ENCODE measurements at regions not wholly inside any gene's neighbourhood (a gene's known extent, or its start where the extent isn't known, plus 50 kb on each side); places are given as distances from the start of the nearest gene placed in this dataset.

DNA sequence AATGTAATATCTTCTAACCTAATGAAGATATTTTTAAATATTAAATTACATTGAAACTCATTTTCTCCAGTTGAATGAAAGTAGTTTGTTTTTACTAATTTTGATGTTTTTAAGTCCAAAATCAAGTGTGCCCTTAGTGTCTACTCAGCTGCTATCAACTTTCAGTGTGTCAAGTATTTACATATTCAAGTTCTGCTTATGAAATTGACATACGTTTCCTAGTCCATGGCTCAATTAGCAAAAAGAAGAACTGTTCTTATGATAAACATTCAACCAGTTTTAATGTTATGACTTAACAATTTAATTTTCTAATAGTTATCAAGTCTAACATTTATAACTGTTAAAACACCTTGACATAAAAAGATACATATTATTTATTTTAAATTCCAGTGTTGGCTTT is 137.1 kb downstream of the DUSP6 start:
- Mint-ChIP-seq H3K4me1 (ENCODE audit: low read depth) (peaks cover 36% of the 10 kb centered on the region), H3K9me3 (peaks cover 15% of the 10 kb centered on the region), H3K4me3 (no peak overlapping the region), H3K27ac (no peak overlapping the region), H3K36me3 (ENCODE audit: low read depth) (peaks cover 11% of the 10 kb centered on the region), H3K27me3 (ENCODE audit: insufficient read depth) (peaks cover 5% of the 10 kb centered on the region)
- intact Hi-C loops (cut with micrococcal nuclease): no loop called here
- DNase-seq (ENCODE audit: low spot score): no peak

DNA sequence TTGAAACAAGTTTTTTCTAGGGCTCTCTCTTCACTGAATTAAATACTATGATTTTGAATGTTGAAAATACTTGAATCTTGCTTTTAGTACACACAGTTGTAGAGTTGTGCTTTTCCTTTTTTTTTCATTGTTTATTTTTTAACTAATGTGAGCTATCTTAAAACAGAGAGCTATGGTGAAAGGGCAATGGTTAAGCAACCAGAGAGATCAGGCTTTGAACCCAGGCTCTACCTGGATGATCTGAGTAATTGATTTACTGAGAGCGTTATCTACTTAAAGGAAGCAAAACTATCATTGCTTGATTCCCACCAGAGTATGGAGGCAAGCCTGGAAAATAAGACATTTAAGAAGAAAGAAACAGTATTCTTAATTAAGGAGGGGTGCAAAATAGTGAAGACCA is 138.6 kb downstream of the DUSP6 start:
- Mint-ChIP-seq H3K27me3 (ENCODE audit: insufficient read depth) (peaks cover 3% of the 10 kb centered on the region), H3K4me1 (ENCODE audit: low read depth) (peaks cover 42% of the 10 kb centered on the region), H3K4me3 (no peak overlapping the region), H3K9me3 (peaks cover 8% of the 10 kb centered on the region), H3K36me3 (ENCODE audit: low read depth) (peaks cover 9% of the 10 kb centered on the region), H3K27ac (no peak overlapping the region)
- DNase-seq (ENCODE audit: low spot score): no peak
- intact Hi-C loops (cut with micrococcal nuclease): no loop called here

DNA sequence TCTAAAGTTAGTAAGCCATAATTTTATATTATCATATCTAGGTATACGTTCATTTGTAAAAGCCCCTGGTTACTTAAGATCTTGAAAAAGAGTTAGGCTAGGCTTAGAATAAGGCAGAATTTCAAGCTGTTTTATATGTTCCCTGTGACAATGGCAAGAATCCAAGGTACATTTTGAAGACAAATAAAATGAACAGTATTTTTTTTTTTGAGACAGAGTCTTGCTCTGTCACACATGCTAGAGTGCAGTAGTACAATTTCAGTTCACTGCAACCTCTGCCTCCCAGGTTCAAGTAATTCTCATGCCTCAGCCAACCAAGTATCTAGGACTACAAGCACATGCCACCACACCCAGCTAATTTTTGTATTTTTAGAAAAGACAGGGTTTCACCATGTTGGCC is 139.2 kb downstream of the DUSP6 start:
- intact Hi-C loops (cut with micrococcal nuclease): no loop called here
- Mint-ChIP-seq H3K4me3 (no peak overlapping the region), H3K9me3 (peaks cover 4% of the 10 kb centered on the region), H3K27me3 (ENCODE audit: insufficient read depth) (peaks cover 3% of the 10 kb centered on the region), H3K36me3 (ENCODE audit: low read depth) (peaks cover 9% of the 10 kb centered on the region), H3K27ac (no peak overlapping the region), H3K4me1 (ENCODE audit: low read depth) (peaks cover 42% of the 10 kb centered on the region)
- no peak for DNase-seq (ENCODE audit: low spot score)

DNA sequence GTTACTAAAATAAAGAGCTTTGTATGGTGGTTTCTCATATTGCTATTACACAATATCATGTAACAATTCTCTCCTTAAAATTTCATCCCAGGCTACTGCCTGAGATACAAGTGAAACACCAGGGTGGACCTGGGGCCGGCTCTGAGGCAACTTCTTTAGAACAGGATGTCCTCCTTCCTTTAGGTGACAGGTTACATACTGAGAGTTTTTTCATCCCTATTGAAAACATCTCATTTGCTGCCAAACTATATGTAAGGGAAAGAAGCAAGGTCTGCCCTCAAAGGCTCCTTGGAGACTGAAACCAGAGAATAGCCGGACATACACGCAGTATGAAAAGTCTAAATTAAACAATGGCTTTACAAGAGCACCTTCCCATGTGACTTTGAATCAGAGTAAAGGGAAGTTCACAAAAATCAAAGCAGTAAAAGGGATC is 139.9 kb downstream of the DUSP6 start:
- DNase-seq (ENCODE audit: low spot score): no peak
- Mint-ChIP-seq H3K27me3 (ENCODE audit: insufficient read depth) (peaks cover 3% of the 10 kb centered on the region), H3K9me3 (no peaks in the 10 kb centered on the region), H3K27ac (no peak overlapping the region), H3K4me1 (ENCODE audit: low read depth) (peaks cover 42% of the 10 kb centered on the region), H3K36me3 (ENCODE audit: low read depth) (peaks cover 9% of the 10 kb centered on the region), H3K4me3 (no peak overlapping the region)
- intact Hi-C loops (cut with micrococcal nuclease): no loop called here

DNA sequence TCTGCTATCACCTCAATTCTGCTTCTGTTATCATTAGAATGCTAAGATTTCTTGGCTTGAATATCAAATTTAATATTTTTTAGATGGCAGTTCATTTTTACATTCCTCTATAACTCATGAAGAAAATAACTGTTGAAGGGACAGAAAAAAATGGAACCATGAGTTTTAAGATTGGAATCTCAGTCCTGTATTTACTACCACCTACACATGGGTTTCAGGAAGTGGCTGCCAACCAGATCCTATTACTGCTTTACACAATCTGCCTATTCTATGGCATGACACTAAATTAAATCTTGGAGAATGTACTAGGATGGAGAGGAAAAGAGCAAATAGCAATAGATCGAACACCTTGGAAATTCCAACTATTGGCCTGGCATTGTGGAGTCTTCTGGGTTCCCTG is 140.8 kb downstream of the DUSP6 start:
- no peak for DNase-seq (ENCODE audit: low spot score)
- Mint-ChIP-seq H3K9me3 (no peaks in the 10 kb centered on the region), H3K27me3 (ENCODE audit: insufficient read depth) (peaks cover 3% of the 10 kb centered on the region), H3K4me1 (ENCODE audit: low read depth) (peaks cover 47% of the 10 kb centered on the region), H3K4me3 (no peak overlapping the region), H3K36me3 (ENCODE audit: low read depth) (peaks cover 7% of the 10 kb centered on the region), H3K27ac (no peak overlapping the region)
- intact Hi-C loops (cut with micrococcal nuclease): no loop called here

DNA sequence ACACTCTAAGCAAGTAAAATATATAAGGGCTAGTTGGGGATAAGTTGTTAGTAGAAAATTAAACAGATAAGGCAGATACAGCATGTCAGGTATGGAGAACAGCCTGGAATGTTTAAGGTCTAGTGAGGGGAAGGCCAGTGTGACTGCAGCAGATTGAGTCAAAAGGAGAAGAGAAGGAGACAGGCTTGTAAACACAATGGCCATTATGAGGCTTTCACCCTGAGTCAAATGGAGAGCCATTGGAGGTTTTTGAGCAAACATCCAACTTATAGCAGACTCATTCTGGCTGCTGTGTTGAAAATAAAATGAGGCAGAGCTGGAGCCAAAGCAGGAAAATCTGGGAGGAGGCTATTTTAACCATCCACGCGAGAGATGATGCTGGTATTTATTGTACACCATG is 142.0 kb downstream of the DUSP6 start:
- Mint-ChIP-seq H3K9me3 (no peaks in the 10 kb centered on the region), H3K27ac (no peak overlapping the region), H3K27me3 (ENCODE audit: insufficient read depth) (peaks cover 3% of the 10 kb centered on the region), H3K36me3 (ENCODE audit: low read depth) (peaks cover 10% of the 10 kb centered on the region), H3K4me1 (ENCODE audit: low read depth) (peaks cover 50% of the 10 kb centered on the region), H3K4me3 (no peak overlapping the region)
- intact Hi-C loops (cut with micrococcal nuclease): loop anchor here (1.0 kb wide), 1 partner anchor 15 kb away; no protein-coding TSS in a partner anchor
- DNase-seq (ENCODE audit: low spot score): no peak

DNA sequence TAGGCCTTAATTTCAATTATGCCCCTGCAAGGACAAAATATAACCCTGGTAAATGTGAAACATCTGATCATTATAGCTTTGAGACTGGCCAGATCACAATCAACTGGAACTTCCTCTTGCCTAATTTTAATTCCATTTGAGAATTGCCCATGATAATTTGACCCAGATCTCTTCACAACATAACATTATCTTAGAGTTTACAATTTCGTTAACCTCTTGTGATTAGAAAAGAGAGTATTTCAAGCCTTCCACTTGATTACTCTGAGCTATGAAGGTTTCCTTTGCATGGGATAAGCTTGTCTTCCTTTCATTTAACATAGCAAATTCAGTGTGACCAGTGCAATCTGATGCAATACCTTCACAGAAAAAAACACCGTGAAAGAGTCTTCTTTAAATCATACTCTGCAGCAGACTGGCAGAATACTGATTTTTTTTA is 143.6 kb downstream of the DUSP6 start:
- Mint-ChIP-seq H3K4me1 (ENCODE audit: low read depth) (peaks cover 45% of the 10 kb centered on the region), H3K36me3 (ENCODE audit: low read depth) (peaks cover 3% of the 10 kb centered on the region), H3K27me3 (ENCODE audit: insufficient read depth) (peaks cover 1% of the 10 kb centered on the region)

DNA sequence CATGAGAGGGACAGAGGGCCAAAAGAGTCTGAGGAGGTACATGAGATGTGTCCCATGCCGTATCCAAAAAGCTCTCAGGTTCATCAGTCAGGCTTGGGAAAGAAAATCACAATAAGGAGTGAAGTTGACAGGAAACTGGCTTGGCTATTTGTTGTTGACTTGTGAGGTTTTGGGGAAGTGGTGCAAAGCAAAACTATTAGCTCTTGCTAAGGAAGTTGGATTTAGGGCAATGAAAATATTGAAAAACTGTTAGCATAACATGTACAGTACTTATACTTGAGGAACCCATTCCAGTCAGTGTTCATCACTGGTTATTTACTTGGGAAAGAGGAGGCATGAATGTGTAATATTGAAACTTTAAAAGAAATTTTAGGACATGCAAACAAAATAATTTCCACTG is 145.9 kb downstream of the DUSP6 start:
- Mint-ChIP-seq H3K27me3 (ENCODE audit: insufficient read depth) (no peaks in the 10 kb centered on the region), H3K36me3 (ENCODE audit: low read depth) (peaks cover 3% of the 10 kb centered on the region), H3K4me3 (no peak overlapping the region), H3K4me1 (ENCODE audit: low read depth) (peaks cover 42% of the 10 kb centered on the region), H3K27ac (no peak overlapping the region), H3K9me3 (peaks cover 4% of the 10 kb centered on the region)
- intact Hi-C loops (cut with micrococcal nuclease): no loop called here
- DNase-seq (ENCODE audit: low spot score): no peak

More for the DNA sequence above, 143.6 kb downstream of the DUSP6 start:
- Mint-ChIP-seq H3K4me3 (no peak overlapping the region), H3K9me3 (no peaks in the 10 kb centered on the region), H3K27ac (no peak overlapping the region)
- intact Hi-C loops (cut with micrococcal nuclease): no loop called here
- no peak for DNase-seq (ENCODE audit: low spot score)

DNA sequence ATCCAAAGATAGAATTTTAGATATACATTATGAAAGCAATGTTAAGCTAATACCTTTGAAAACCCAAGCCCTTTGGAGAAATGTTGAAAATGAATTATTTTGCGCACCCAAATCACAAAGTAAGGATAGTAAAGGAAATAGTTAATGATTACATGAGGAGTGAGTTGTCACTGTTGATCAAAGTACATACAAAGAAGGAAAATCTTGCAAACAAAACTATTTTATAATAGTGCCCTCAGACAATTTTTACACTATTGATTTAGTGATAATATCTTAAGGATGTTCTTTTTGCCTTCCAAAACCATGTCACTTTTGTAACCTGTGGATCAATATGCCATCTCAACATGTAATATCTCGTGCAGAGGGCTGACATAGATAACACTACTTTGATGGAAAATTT is 146.8 kb downstream of the DUSP6 start:
- H3K4me1 Mint-ChIP-seq (ENCODE audit: low read depth): peaks cover 35% of the 10 kb centered on the region
- H3K4me3 Mint-ChIP-seq: no peak overlapping the region
- DNase-seq (ENCODE audit: low spot score): no peak
- peaks cover 6% of the 10 kb centered on the region for H3K36me3 Mint-ChIP-seq (ENCODE audit: low read depth)
- no peaks in the 10 kb centered on the region for H3K27me3 Mint-ChIP-seq (ENCODE audit: insufficient read depth)
- no peak overlapping the region for H3K27ac Mint-ChIP-seq
- peaks cover 4% of the 10 kb centered on the region for H3K9me3 Mint-ChIP-seq
- intact Hi-C loops (cut with micrococcal nuclease): no loop called here

DNA sequence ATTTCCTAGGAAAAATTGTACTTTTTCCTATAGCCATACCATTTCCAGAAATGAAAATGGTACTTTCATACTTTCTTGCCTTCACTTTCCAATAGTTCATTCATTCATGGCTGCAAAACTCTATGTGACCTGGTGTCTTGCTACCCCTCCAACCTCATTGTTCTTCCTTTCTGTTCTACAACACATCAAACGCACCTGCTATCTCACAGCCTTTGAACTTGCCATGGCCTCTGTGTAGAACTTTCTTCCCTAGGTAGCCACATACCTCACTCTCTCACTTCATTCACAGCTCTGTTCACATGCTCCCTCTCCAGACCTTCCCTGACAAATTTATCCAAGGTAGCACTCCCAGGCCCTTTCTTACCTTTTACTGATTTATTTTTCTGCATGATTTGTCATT is 149.2 kb downstream of the DUSP6 start:
- no peak for DNase-seq (ENCODE audit: low spot score)
- Mint-ChIP-seq H3K4me1 (ENCODE audit: low read depth) (peaks cover 32% of the 10 kb centered on the region), H3K27ac (no peak overlapping the region), H3K36me3 (ENCODE audit: low read depth) (peaks cover 8% of the 10 kb centered on the region), H3K27me3 (ENCODE audit: insufficient read depth) (no peaks in the 10 kb centered on the region), H3K9me3 (peaks cover 4% of the 10 kb centered on the region), H3K4me3 (no peak overlapping the region)
- intact Hi-C loops (cut with micrococcal nuclease): no loop called here

DNA sequence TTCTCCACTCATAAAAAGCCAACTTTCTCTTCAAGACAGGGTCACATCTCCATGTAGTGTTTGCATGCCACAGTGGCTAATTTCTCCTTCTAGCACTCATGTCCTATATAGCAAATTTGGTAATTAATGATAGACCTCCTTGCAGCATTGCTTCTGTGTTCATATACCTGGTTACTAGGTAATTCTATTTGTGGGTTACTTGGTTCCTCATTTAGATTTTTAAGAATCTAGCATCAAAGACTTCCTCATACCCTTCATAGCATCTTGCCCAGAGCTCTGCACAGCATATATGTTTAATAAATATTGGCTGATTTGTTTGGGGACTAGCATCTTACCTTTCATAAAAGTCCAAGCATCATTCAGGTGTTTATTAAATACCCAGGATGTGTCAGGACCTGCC is 152.1 kb downstream of the DUSP6 start:
- intact Hi-C loops (cut with micrococcal nuclease): no loop called here
- H3K9me3 Mint-ChIP-seq: peaks cover 4% of the 10 kb centered on the region
- H3K27me3 Mint-ChIP-seq (ENCODE audit: insufficient read depth): no peaks in the 10 kb centered on the region
- no peak overlapping the region for H3K4me3 Mint-ChIP-seq
- peaks cover 17% of the 10 kb centered on the region for H3K4me1 Mint-ChIP-seq (ENCODE audit: low read depth)
- no peak overlapping the region for H3K27ac Mint-ChIP-seq
- peaks cover 4% of the 10 kb centered on the region for H3K36me3 Mint-ChIP-seq (ENCODE audit: low read depth)
- no peak for DNase-seq (ENCODE audit: low spot score)

DNA sequence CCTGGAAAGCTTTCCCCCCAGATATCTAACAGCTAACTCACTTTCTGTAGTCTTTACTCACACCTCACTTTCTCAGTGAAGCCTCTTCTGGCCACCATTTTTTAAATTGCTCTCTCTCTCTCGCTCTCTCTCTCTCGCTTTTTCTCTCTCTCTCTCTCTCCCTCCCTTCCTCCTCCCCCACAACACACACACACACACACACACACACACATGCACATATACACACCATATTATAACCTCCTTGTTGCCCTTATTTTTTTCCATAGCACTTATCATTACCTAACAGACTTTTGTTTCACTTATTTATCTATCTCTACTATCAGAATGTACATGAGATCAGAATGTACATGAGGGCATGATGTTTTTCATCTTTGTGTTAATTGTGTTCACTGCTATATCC is 156.8 kb downstream of the DUSP6 start:
- Mint-ChIP-seq H3K27me3 (ENCODE audit: insufficient read depth) (no peaks in the 10 kb centered on the region), H3K27ac (no peak overlapping the region), H3K4me3 (no peak overlapping the region), H3K9me3 (peaks cover 10% of the 10 kb centered on the region), H3K36me3 (ENCODE audit: low read depth) (peaks cover 4% of the 10 kb centered on the region), H3K4me1 (ENCODE audit: low read depth) (peaks cover 6% of the 10 kb centered on the region)
- intact Hi-C loops (cut with micrococcal nuclease): no loop called here
- DNase-seq (ENCODE audit: low spot score): no peak

DNA sequence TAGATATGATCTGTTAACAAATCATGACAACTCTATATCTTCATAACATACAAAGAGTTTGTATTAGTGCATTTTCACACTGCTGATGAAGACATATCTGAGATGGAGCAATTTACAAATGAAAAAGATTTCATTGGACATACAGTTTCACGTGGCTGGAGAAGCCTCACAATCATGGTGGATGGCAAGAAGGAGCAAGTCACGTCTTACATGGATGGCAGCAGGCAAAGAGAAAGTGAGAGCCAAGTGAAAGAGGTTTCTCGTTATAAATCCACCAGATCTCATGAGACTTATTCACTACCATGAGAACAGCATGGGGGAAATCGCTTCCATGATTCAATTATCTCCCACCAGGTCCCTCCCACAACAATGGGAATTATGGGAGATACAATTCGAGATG is 157.6 kb downstream of the DUSP6 start:
- Mint-ChIP-seq H3K27ac (no peak overlapping the region), H3K4me1 (ENCODE audit: low read depth) (peaks cover 6% of the 10 kb centered on the region), H3K27me3 (ENCODE audit: insufficient read depth) (no peaks in the 10 kb centered on the region), H3K9me3 (peaks cover 13% of the 10 kb centered on the region), H3K4me3 (no peak overlapping the region), H3K36me3 (ENCODE audit: low read depth) (peaks cover 4% of the 10 kb centered on the region)
- intact Hi-C loops (cut with micrococcal nuclease): no loop called here
- DNase-seq (ENCODE audit: low spot score): no peak

DNA sequence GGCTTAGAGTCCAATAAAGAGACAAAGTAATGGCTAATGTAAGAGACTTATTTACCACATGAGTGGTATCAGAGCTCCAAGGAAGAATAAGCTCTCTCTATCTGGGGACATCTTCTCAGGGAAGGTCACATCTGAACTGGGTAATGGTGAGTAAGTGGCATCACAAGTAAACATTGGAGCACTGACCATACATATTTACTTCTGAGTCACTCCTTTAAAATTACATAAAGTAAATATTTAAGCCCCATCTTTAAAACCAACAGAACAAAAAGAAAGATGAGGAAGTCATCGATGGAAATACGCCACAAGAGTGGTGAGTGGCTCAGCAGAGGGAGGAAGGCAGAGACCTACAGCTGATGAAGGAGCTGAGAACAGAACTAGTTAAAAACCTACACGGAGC is 159.9 kb downstream of the DUSP6 start:
- H3K4me1 Mint-ChIP-seq (ENCODE audit: low read depth): no peaks in the 10 kb centered on the region
- H3K36me3 Mint-ChIP-seq (ENCODE audit: low read depth): peaks cover 13% of the 10 kb centered on the region
- no peak overlapping the region for H3K27ac Mint-ChIP-seq
- no peak overlapping the region for H3K4me3 Mint-ChIP-seq
- DNase-seq (ENCODE audit: low spot score): no peak
- peaks cover 32% of the 10 kb centered on the region for H3K9me3 Mint-ChIP-seq
- peaks cover 2% of the 10 kb centered on the region for H3K27me3 Mint-ChIP-seq (ENCODE audit: insufficient read depth)
- intact Hi-C loops (cut with micrococcal nuclease): no loop called here

All from activated T-helper 1 cell treated with anti-CD3 and anti-CD28 coated beads, Interleukin-12 subunit alpha, Interleukin-12 subunit beta, Interleukin-2, Interleukin-4 antibody, amounts not matched to agents 30 ng/mL and 10 ng/mL and 1 ng/mL, durations not matched to agents 14 hours and 24 hours and 36 hours (primary cell).